ENCODE measurements at regions not wholly inside any gene's neighbourhood (a gene's known extent, or its start where the extent isn't known, plus 50 kb on each side); places are given as distances from the start of the nearest gene placed in this dataset.

DNA sequence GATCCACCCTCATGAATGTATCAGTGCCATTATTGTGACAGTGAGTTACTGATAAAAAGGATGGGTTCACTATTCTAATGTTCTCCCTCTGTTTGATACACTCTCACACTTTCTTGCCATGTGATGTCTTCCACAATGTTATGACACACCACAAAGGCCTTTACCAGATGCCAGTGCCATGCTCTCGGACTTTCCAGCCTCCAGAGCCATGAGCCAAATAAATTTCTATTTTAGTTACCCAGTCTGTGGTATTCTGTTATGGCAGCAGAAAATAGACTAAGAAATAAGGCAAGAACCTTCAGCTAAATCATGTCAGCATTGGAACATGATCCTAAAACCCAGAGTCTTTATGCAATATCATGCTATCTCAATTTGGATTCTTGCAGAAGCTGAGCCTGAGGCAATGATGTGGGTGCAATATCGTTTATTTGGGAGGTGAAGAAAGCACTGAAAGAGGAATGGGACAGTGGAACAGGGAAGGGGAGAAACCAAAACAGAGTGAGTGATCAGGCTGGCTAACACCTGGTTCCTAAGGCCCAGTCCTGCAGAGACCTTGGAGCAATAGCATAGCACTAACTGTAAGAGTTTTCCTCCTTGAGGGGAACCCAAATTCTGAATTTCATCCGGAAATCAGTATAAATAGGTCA lies 130.4 kb upstream of the LRFN2 start:
- no peak for DNase-seq
- 74 to 75% methylated on average over 3 of the region's 3 CpGs for WGBS, 2 donors
- H3K9me3 ChIP-seq, result no peaks in the 10 kb centered on the region
- H3K4me1 ChIP-seq, result no peaks in the 10 kb centered on the region
- no peak overlapping the region for H3K4me3 ChIP-seq
- intact Hi-C loops (cut with DNase I; ENCODE audit: low total_unique reads), result no loop called here
- TF ChIP-seq, protein P1, sequence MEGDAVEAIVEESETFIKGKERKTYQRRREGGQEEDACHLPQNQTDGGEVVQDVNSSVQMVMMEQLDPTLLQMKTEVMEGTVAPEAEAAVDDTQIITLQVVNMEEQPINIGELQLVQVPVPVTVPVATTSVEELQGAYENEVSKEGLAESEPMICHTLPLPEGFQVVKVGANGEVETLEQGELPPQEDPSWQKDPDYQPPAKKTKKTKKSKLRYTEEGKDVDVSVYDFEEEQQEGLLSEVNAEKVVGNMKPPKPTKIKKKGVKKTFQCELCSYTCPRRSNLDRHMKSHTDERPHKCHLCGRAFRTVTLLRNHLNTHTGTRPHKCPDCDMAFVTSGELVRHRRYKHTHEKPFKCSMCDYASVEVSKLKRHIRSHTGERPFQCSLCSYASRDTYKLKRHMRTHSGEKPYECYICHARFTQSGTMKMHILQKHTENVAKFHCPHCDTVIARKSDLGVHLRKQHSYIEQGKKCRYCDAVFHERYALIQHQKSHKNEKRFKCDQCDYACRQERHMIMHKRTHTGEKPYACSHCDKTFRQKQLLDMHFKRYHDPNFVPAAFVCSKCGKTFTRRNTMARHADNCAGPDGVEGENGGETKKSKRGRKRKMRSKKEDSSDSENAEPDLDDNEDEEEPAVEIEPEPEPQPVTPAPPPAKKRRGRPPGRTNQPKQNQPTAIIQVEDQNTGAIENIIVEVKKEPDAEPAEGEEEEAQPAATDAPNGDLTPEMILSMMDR (IDR thresholded peaks at IDR 0.05), result no peak
- TF ChIP-seq POLR2A (IDR thresholded peaks at IDR 0.05), result no peak
- H3K27me3 ChIP-seq, result no peaks in the 10 kb centered on the region
- H3K36me3 ChIP-seq (ENCODE audit: low read depth, missing control alignments), result no peaks in the 10 kb centered on the region
- no peak overlapping the region for H3K27ac ChIP-seq

DNA sequence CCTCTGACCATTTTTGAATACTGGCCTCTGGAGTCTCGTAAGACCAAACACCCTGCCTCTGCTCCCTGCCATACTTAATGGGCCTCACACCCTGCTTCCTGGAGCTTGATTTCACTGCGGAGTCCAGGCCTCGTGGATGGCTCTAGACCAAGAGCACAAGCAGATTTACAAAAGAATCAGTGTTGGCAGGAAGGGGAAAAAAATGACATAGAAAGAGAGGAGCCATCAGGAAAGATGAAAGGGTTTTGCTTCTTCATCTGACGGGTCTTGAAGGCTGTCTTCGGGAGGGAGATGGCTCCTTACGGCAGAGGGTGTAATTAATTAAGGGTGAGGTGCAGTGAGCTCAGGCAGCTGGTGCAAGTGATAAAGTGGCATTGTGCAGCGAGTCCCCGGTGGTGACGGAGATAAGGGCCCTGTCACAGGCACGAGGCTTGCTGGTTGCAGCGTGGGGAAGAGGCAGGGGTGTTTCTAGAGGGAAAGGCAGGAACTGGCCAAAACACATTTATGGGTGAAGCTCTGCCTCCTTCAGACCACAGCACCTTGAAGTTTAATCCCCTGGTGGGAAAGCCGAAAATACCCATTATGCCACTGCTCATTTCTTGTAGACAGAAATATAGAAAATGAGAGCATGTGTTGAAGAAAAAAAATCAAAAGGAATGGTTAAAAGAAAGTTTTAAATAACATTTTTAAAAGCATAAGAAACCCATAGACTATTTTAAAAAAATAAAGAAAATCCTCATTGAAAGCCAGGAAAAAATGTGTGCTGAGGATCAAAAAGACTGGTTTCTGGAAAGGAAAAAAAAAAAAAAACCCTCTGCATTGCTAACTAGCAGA lies 128.6 kb upstream of the LRFN2 start:
- Histone ChIP-seq H3K4me1 (no peaks in the 10 kb centered on the region), H3K4me3 (no peak overlapping the region), H3K27ac (no peak overlapping the region), H3K36me3 (ENCODE audit: low read depth, missing control alignments) (no peaks in the 10 kb centered on the region), H3K27me3 (no peaks in the 10 kb centered on the region), H3K9me3 (no peaks in the 10 kb centered on the region)
- WGBS, 2 donors, result 68% methylated on average over 12 of the region's 12 CpGs
- TF ChIP-seq POLR2A (IDR thresholded peaks at IDR 0.05), result no peak
- TF ChIP-seq, protein P1 (IDR thresholded peaks at IDR 0.05), result no peak
- intact Hi-C loops (cut with DNase I; ENCODE audit: low total_unique reads), result no loop called here
- DNase-seq, result no peak

DNA sequence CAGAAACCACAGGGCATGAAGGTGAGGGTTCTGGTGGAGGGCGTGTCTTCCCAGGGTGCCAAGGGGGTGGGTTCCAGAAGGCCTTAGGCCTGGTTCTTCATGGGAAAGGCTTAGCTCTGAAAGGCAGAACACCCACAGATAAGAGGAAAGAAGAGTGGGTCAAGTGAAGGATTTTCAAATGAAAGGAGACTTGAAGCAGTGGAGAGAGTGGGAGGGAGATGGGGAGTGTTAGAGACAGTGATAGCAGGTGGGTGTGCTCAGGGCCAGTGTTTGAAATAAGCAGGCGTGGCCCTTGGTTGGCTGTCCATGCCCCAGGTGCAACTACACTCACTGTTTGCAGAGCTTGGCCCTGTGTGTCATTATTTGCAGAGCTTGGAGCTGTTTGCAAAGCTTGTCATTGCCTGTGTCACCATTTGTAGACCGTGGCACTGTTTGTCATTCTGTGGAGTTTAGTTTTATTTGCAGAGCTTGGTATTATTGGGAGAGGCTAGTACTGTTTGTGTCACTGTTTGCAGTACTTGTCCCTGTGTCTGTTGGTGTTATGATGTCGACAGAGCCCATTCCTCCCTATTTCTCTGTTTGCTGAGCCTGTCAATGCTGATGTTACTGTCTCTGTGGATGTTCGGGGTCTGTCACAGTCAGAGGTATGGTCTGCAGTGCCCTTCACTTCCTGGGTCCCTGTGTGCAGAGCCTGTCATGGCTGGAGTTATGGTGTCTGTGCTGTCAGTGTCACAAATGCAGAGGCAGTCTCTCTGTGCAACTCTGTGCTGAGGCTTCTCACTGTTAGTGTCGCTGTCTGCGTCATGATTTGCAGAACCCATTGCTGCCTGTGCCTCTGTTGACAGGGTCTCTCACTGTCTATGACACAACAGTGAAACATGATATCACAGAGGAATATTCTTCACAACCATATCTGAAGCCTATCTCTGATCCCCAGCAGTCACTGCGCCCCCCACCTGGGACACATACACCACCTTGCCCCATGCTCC lies 127.7 kb upstream of the LRFN2 start:
- H3K27ac ChIP-seq, result no peak overlapping the region
- H3K9me3 ChIP-seq, result no peaks in the 10 kb centered on the region
- no peak for DNase-seq
- no peaks in the 10 kb centered on the region for H3K4me1 ChIP-seq
- intact Hi-C loops (cut with DNase I; ENCODE audit: low total_unique reads), result no loop called here
- TF ChIP-seq, protein P1 (IDR thresholded peaks at IDR 0.05), result no peak
- TF ChIP-seq POLR2A (IDR thresholded peaks at IDR 0.05), result no peak
- H3K27me3 ChIP-seq, result no peaks in the 10 kb centered on the region
- 85 to 93% methylated on average over 8 of the region's 8 CpGs for WGBS, 2 donors
- H3K36me3 ChIP-seq (ENCODE audit: low read depth, missing control alignments), result no peaks in the 10 kb centered on the region
- no peak overlapping the region for H3K4me3 ChIP-seq

DNA sequence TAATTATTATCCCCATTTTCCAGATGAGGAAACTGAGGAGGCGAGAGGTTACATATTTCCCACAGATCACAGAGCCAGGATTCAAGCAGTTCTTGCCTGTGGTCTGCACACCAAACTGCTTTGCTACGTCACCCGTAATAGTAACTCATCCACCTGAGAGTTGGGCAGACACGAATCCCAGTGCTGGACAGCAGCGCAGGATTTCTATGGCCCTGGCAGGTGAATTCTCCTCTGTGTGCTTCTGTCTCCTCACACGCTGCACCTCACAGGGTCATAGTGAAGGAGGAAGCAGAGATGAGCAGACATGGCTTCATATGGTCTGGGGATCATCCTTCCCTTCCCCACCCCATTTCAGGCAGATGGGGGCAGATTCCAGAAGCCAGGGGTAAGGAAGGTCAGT lies 127.0 kb upstream of the LRFN2 start:
- Histone ChIP-seq H3K4me3 (no peak overlapping the region), H3K4me1 (no peaks in the 10 kb centered on the region), H3K27ac (no peak overlapping the region), H3K9me3 (no peaks in the 10 kb centered on the region), H3K27me3 (no peaks in the 10 kb centered on the region), H3K36me3 (ENCODE audit: low read depth, missing control alignments) (no peaks in the 10 kb centered on the region)
- TF ChIP-seq, protein P1 (IDR thresholded peaks at IDR 0.05), result no peak
- no peak for TF ChIP-seq POLR2A (IDR thresholded peaks at IDR 0.05)
- DNase-seq, result no peak
- WGBS, 2 donors, result 95 to 100% methylated on average over 5 to 6 of the region's 6 CpGs
- intact Hi-C loops (cut with DNase I; ENCODE audit: low total_unique reads), result no loop called here

Data from testis (tissue), 2 donors.